Left ventricle myocardium superior (tissue), 1 donor: ENCODE measurements at regions not wholly inside any gene's neighbourhood (a gene's known extent, or its start where the extent isn't known, plus 50 kb on each side); places are given as distances from the start of the nearest gene placed in this dataset.

Experiments
- ATAC-seq: fragments of 200-7000 bp; cut with Tn5 transposase; one replicate; pipeline ENCODE4 v1.9.1; 2020; ENCODE audit warnings: mild to moderate bottlenecking, moderate library complexity
- DNase-seq: peaks from one replicate; pipeline ENCODE4 v3.0.0-alpha.2; 2020
- intact Hi-C: fragments of 100-400 bp; cut with micrococcal nuclease; formaldehyde crosslinking; loops from one replicate; pipeline ENCODE4 v1.11.0; 2022
- donor health status: DM: no; HTN: yes; CAD: no; lungs with severe emphysema.

GRCh38 chr5:60520451-60521227, 179.3 kb downstream of the DEPDC1B start:
- intact Hi-C loops, result no loop called here
- ATAC-seq (peak; percentile 63), DNase-seq (peak; percentile 39)

- peak; percentile 56 for ATAC-seq
- no peak for DNase-seq
- intact Hi-C loops, result no loop called here
Observed at GRCh38 chr5:60519372-60519771, 180.6 kb downstream of the DEPDC1B start.

GRCh38 chr5:60517850-60518249, 182.1 kb downstream of the DEPDC1B start:
- intact Hi-C loops, result no loop called here
- ATAC-seq, result no peak
- no peak for DNase-seq

- DNase-seq (no peak), ATAC-seq (no peak)
- intact Hi-C loops, result no loop called here
Observed at GRCh38 chr5:60517094-60517694, 182.8 kb downstream of the DEPDC1B start.

GRCh38 chr5:60516688-60517087, 183.3 kb downstream of the DEPDC1B start:
- DNase-seq (no peak), ATAC-seq (no peak)
- intact Hi-C loops, result no loop called here

- intact Hi-C loops, result no loop called here
- peak; percentile 41 for ATAC-seq
- DNase-seq, result no peak
Observed at GRCh38 chr5:60514152-60514551, 185.8 kb downstream of the DEPDC1B start.

GRCh38 chr5:60512117-60512516, 187.8 kb downstream of the DEPDC1B start:
- intact Hi-C loops, result no loop called here
- ATAC-seq, result no peak
- no peak for DNase-seq

GRCh38 chr5:60510663-60511062, 189.3 kb downstream of the DEPDC1B start:
- DNase-seq, result no peak
- intact Hi-C loops, result no loop called here
- no peak for ATAC-seq

GRCh38 chr5:60510049-60510448, 189.9 kb downstream of the DEPDC1B start:
- ATAC-seq (no peak), DNase-seq (no peak)
- intact Hi-C loops, result no loop called here

GRCh38 chr5:60509519-60509918, 190.4 kb downstream of the DEPDC1B start:
- no peak for ATAC-seq
- intact Hi-C loops, result no loop called here
- DNase-seq, result no peak

GRCh38 chr5:60507687-60508086, 192.3 kb downstream of the DEPDC1B start:
- DNase-seq (no peak), ATAC-seq (no peak)
- intact Hi-C loops, result no loop called here

- DNase-seq, result no peak
- intact Hi-C loops, result no loop called here
- no peak for ATAC-seq
Observed at GRCh38 chr5:60505373-60506171, 194.4 kb downstream of the DEPDC1B start.

- no peak for ATAC-seq
- intact Hi-C loops, result no loop called here
- DNase-seq, result no peak
Observed at GRCh38 chr5:60504342-60504741, 195.6 kb downstream of the DEPDC1B start.

GRCh38 chr5:60503771-60504170, 196.2 kb downstream of the DEPDC1B start:
- peak; percentile 38 for ATAC-seq

GRCh38 chr5:60497706-60498500, 202.1 kb downstream of the DEPDC1B start:
- DNase-seq (no peak), ATAC-seq (no peak)
- intact Hi-C loops, result no loop called here

More at GRCh38 chr5:60503771-60504170, 196.2 kb downstream of the DEPDC1B start:
- no peak for DNase-seq
- intact Hi-C loops, result no loop called here

- DNase-seq (no peak), ATAC-seq (no peak)
- intact Hi-C loops, result no loop called here
Observed at GRCh38 chr5:60495644-60496520, 204.1 kb downstream of the DEPDC1B start.

GRCh38 chr5:60494635-60495034, 205.3 kb downstream of the DEPDC1B start:
- ATAC-seq, result no peak
- intact Hi-C loops, result no loop called here
- DNase-seq, result no peak

- intact Hi-C loops, result no loop called here
- DNase-seq (no peak), ATAC-seq (no peak)
Observed at GRCh38 chr5:60494144-60494543, 205.8 kb downstream of the DEPDC1B start.
